ENCODE measurements at regions not wholly inside any gene's neighbourhood (a gene's known extent, or its start where the extent isn't known, plus 50 kb on each side); places are given as distances from the start of the nearest gene placed in this dataset.
"Not testable (repeated sequence)": the region's sequence is repeated elsewhere in the genome, so short reads cannot be mapped to it uniquely, and the experiment has no call there.

DNA sequence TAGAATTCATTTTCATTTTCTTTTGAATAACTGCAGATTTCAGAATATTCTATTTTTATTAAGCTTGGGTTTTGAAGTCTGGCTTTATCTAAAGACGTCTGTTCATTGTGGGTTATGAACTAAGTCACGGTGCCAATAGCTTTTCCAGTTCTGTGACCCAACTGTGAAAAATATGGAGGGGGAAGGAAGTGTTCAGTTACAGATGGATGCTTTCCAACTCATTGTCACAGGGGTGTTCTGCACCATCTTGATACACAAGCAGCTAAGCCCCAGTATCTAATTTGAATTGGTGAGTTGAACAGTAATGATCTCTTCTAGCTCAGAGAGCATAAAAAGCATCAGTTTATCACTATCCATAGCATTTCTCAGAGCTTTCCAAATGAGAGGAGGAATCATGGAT is 710.6 kb downstream of the EDEM1 start:
- no peaks in the 10 kb centered on the region for H3K4me1 ChIP-seq (ENCODE audit: control insufficient read depth, insufficient read depth, low read length)
- H3K36me3 ChIP-seq (ENCODE audit: control insufficient read depth, insufficient read depth, low read length): no peaks in the 10 kb centered on the region
- no peaks in the 10 kb centered on the region for H3K9me3 ChIP-seq (ENCODE audit: control insufficient read depth, insufficient read depth, low read length)
- no peaks in the 10 kb centered on the region for H3K27me3 ChIP-seq (ENCODE audit: control insufficient read depth, insufficient read depth, low read length)
- H3K4me3 ChIP-seq (ENCODE audit: low read depth, low read length): no peak overlapping the region
- no peak overlapping the region for H3K9ac ChIP-seq (ENCODE audit: low read depth, low read length)

DNA sequence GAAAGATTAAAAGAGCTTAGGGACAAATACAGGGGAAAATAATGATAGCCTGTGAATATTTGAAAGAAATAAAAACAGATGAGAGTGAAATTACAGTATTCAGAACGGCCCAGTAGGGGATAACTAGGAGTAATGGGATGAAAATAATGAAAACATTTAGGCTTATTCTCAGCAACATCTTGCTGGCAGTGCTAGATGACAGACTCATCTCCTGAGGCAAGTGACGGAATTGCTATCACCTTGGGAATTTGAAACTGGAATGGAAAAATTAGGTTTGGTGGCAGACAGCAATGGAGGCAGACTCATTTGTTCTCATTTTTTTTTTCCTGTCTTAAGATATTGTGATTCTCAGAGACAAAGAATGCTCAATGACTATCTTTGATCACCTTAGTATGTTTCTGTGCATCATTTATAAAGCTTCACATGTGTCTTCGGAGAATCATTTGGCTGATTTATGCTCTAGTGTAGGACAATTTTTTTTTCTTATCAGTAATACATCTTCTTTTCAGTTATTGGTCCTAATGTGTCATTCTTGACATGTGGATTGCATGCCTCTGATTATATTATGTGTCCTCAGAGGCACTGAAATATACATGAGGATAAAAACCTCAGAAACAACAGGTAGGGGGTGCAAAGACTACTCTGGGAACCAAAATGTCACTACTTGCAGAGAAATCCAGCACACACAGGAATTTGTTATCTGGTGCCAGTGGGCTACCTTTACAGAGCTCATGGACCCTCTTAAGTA is 711.7 kb downstream of the EDEM1 start:
- Histone ChIP-seq H3K9ac (ENCODE audit: low read depth, low read length) (no peak overlapping the region), H3K4me3 (ENCODE audit: low read depth, low read length) (no peak overlapping the region), H3K9me3 (ENCODE audit: control insufficient read depth, insufficient read depth, low read length) (no peaks in the 10 kb centered on the region), H3K4me1 (ENCODE audit: control insufficient read depth, insufficient read depth, low read length) (no peaks in the 10 kb centered on the region), H3K36me3 (ENCODE audit: control insufficient read depth, insufficient read depth, low read length) (no peaks in the 10 kb centered on the region), H3K27me3 (ENCODE audit: control insufficient read depth, insufficient read depth, low read length) (no peaks in the 10 kb centered on the region)

GRCh38 chr3:5917932-5918331 is 730.4 kb downstream of the EDEM1 start:
- no peaks in the 10 kb centered on the region for H3K27me3 ChIP-seq (ENCODE audit: control insufficient read depth, insufficient read depth, low read length)
- no peak overlapping the region for H3K9ac ChIP-seq (ENCODE audit: low read depth, low read length)
- H3K9me3 ChIP-seq (ENCODE audit: control insufficient read depth, insufficient read depth, low read length): no peaks in the 10 kb centered on the region
- no peaks in the 10 kb centered on the region for H3K4me1 ChIP-seq (ENCODE audit: control insufficient read depth, insufficient read depth, low read length)
- H3K36me3 ChIP-seq (ENCODE audit: control insufficient read depth, insufficient read depth, low read length): no peaks in the 10 kb centered on the region
- H3K4me3 ChIP-seq (ENCODE audit: low read depth, low read length): no peak overlapping the region

- Histone ChIP-seq H3K36me3 (ENCODE audit: control insufficient read depth, insufficient read depth, low read length) (no peaks in the 10 kb centered on the region), H3K4me3 (ENCODE audit: low read depth, low read length) (no peak overlapping the region), H3K4me1 (ENCODE audit: control insufficient read depth, insufficient read depth, low read length) (no peaks in the 10 kb centered on the region), H3K27me3 (ENCODE audit: control insufficient read depth, insufficient read depth, low read length) (no peaks in the 10 kb centered on the region), H3K9ac (ENCODE audit: low read depth, low read length) (no peak overlapping the region), H3K9me3 (ENCODE audit: control insufficient read depth, insufficient read depth, low read length) (no peaks in the 10 kb centered on the region)
Measured at GRCh38 chr3:5918626-5919025, 731.1 kb downstream of the EDEM1 start.

DNA sequence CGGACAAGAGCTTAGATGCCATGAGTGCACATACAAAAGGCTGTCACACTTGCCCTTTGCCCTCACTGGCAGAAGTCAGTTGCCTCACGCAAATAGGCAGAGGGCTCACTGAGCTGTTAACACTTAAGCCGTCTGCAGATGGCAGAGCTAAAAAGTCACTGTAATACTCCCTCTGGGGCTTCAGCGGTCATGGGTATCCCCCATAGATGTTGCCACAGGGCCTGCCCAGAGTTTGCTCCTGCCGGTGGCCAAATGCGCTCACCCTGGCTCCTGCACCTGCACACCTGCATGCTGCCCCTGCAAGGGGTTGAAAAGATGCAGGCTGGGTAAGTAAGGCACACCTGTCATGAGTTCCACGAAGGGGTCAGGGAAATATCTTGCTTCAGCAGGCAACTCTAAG is 741.5 kb downstream of the EDEM1 start:
- no peaks in the 10 kb centered on the region for H3K9me3 ChIP-seq (ENCODE audit: control insufficient read depth, insufficient read depth, low read length)

GRCh38 chr3:5944061-5944460 is 756.6 kb downstream of the EDEM1 start:
- not testable (repeated sequence) for H3K4me3 ChIP-seq (ENCODE audit: low read depth, low read length); H3K9me3 ChIP-seq (ENCODE audit: control insufficient read depth, insufficient read depth, low read length); H3K27me3 ChIP-seq (ENCODE audit: control insufficient read depth, insufficient read depth, low read length); H3K36me3 ChIP-seq (ENCODE audit: control insufficient read depth, insufficient read depth, low read length); H3K4me1 ChIP-seq (ENCODE audit: control insufficient read depth, insufficient read depth, low read length); H3K9ac ChIP-seq (ENCODE audit: low read depth, low read length)

More for the DNA sequence above, 741.5 kb downstream of the EDEM1 start:
- H3K36me3 ChIP-seq (ENCODE audit: control insufficient read depth, insufficient read depth, low read length): no peaks in the 10 kb centered on the region
- H3K4me1 ChIP-seq (ENCODE audit: control insufficient read depth, insufficient read depth, low read length): no peaks in the 10 kb centered on the region
- no peaks in the 10 kb centered on the region for H3K27me3 ChIP-seq (ENCODE audit: control insufficient read depth, insufficient read depth, low read length)
- no peak overlapping the region for H3K9ac ChIP-seq (ENCODE audit: low read depth, low read length)
- H3K4me3 ChIP-seq (ENCODE audit: low read depth, low read length): no peak overlapping the region

GRCh38 chr3:5948084-5948483 is 760.6 kb downstream of the EDEM1 start:
- no peaks in the 10 kb centered on the region for H3K4me1 ChIP-seq (ENCODE audit: control insufficient read depth, insufficient read depth, low read length)
- no peak overlapping the region for H3K9ac ChIP-seq (ENCODE audit: low read depth, low read length)
- no peak overlapping the region for H3K4me3 ChIP-seq (ENCODE audit: low read depth, low read length)
- no peaks in the 10 kb centered on the region for H3K27me3 ChIP-seq (ENCODE audit: control insufficient read depth, insufficient read depth, low read length)
- H3K9me3 ChIP-seq (ENCODE audit: control insufficient read depth, insufficient read depth, low read length): no peaks in the 10 kb centered on the region
- H3K36me3 ChIP-seq (ENCODE audit: control insufficient read depth, insufficient read depth, low read length): no peaks in the 10 kb centered on the region

- no peak overlapping the region for H3K9ac ChIP-seq (ENCODE audit: low read depth, low read length)
- no peaks in the 10 kb centered on the region for H3K9me3 ChIP-seq (ENCODE audit: control insufficient read depth, insufficient read depth, low read length)
- H3K4me3 ChIP-seq (ENCODE audit: low read depth, low read length): no peak overlapping the region
- H3K27me3 ChIP-seq (ENCODE audit: control insufficient read depth, insufficient read depth, low read length): no peaks in the 10 kb centered on the region
- no peaks in the 10 kb centered on the region for H3K4me1 ChIP-seq (ENCODE audit: control insufficient read depth, insufficient read depth, low read length)
- H3K36me3 ChIP-seq (ENCODE audit: control insufficient read depth, insufficient read depth, low read length): no peaks in the 10 kb centered on the region
Measured at GRCh38 chr3:5951026-5951425, 763.5 kb downstream of the EDEM1 start.

GRCh38 chr3:5972586-5972985 is 785.1 kb downstream of the EDEM1 start:
- Histone ChIP-seq H3K9ac (ENCODE audit: low read depth, low read length) (no peak overlapping the region), H3K4me3 (ENCODE audit: low read depth, low read length) (no peak overlapping the region), H3K9me3 (ENCODE audit: control insufficient read depth, insufficient read depth, low read length) (no peaks in the 10 kb centered on the region), H3K4me1 (ENCODE audit: control insufficient read depth, insufficient read depth, low read length) (no peaks in the 10 kb centered on the region), H3K27me3 (ENCODE audit: control insufficient read depth, insufficient read depth, low read length) (no peaks in the 10 kb centered on the region), H3K36me3 (ENCODE audit: control insufficient read depth, insufficient read depth, low read length) (no peaks in the 10 kb centered on the region)

GRCh38 chr3:5974630-5975322 is 787.3 kb downstream of the EDEM1 start:
- Histone ChIP-seq H3K4me1 (ENCODE audit: control insufficient read depth, insufficient read depth, low read length) (no peaks in the 10 kb centered on the region), H3K36me3 (ENCODE audit: control insufficient read depth, insufficient read depth, low read length) (no peaks in the 10 kb centered on the region), H3K9ac (ENCODE audit: low read depth, low read length) (no peak overlapping the region), H3K9me3 (ENCODE audit: control insufficient read depth, insufficient read depth, low read length) (no peaks in the 10 kb centered on the region), H3K27me3 (ENCODE audit: control insufficient read depth, insufficient read depth, low read length) (no peaks in the 10 kb centered on the region), H3K4me3 (ENCODE audit: low read depth, low read length) (no peak overlapping the region)

DNA sequence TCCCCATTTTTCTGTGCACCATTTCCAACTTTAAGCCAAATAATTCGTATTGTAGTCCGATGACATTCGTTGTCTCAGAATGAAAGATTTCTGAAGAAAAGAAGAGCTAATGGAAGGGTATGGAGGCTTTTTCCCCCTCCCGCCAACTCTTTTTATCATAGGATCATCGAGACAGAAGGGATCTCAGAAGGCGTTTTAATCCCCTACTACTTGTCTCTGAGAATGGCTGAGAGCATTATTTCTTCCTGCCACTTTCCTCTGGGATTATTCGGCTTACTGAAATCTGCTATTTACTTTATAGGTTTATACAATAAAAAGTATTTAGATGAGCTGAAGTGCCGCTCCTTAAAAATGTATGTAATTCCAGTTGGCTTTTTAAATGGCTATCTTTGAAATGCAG is 789.8 kb downstream of the EDEM1 start:
- no peaks in the 10 kb centered on the region for H3K9me3 ChIP-seq (ENCODE audit: control insufficient read depth, insufficient read depth, low read length)

GRCh38 chr3:5980475-5980874 is 793.0 kb downstream of the EDEM1 start:
- no peak overlapping the region for H3K9ac ChIP-seq (ENCODE audit: low read depth, low read length)
- H3K36me3 ChIP-seq (ENCODE audit: control insufficient read depth, insufficient read depth, low read length): no peaks in the 10 kb centered on the region
- no peaks in the 10 kb centered on the region for H3K9me3 ChIP-seq (ENCODE audit: control insufficient read depth, insufficient read depth, low read length)
- H3K4me1 ChIP-seq (ENCODE audit: control insufficient read depth, insufficient read depth, low read length): no peaks in the 10 kb centered on the region
- H3K27me3 ChIP-seq (ENCODE audit: control insufficient read depth, insufficient read depth, low read length): no peaks in the 10 kb centered on the region
- no peak overlapping the region for H3K4me3 ChIP-seq (ENCODE audit: low read depth, low read length)

More for the DNA sequence above, 789.8 kb downstream of the EDEM1 start:
- no peaks in the 10 kb centered on the region for H3K4me1 ChIP-seq (ENCODE audit: control insufficient read depth, insufficient read depth, low read length)
- H3K4me3 ChIP-seq (ENCODE audit: low read depth, low read length): no peak overlapping the region
- no peaks in the 10 kb centered on the region for H3K27me3 ChIP-seq (ENCODE audit: control insufficient read depth, insufficient read depth, low read length)
- no peaks in the 10 kb centered on the region for H3K36me3 ChIP-seq (ENCODE audit: control insufficient read depth, insufficient read depth, low read length)
- no peak overlapping the region for H3K9ac ChIP-seq (ENCODE audit: low read depth, low read length)
